PFSK-1 (cell line): ENCODE measurements at regions not wholly inside any gene's neighbourhood (a gene's known extent, or its start where the extent isn't known, plus 50 kb on each side); places are given as distances from the start of the nearest gene placed in this dataset.

Source experiments
- POLR2AphosphoS5 ChIP-seq: IDR thresholded peaks from 2 replicates; pipeline ENCODE4 v1.6.1; 2012; ENCODE audit warnings: low read depth, mild to moderate bottlenecking, control low read depth, low read length, moderate library complexity
- SIN3A ChIP-seq: IDR thresholded peaks from 2 replicates; pipeline ENCODE4 v1.6.1; 2012; ENCODE audit warnings: mild to moderate bottlenecking, low read length, moderate library complexity, borderline replicate concordance; ENCODE audit not compliant: insufficient read depth

DNA sequence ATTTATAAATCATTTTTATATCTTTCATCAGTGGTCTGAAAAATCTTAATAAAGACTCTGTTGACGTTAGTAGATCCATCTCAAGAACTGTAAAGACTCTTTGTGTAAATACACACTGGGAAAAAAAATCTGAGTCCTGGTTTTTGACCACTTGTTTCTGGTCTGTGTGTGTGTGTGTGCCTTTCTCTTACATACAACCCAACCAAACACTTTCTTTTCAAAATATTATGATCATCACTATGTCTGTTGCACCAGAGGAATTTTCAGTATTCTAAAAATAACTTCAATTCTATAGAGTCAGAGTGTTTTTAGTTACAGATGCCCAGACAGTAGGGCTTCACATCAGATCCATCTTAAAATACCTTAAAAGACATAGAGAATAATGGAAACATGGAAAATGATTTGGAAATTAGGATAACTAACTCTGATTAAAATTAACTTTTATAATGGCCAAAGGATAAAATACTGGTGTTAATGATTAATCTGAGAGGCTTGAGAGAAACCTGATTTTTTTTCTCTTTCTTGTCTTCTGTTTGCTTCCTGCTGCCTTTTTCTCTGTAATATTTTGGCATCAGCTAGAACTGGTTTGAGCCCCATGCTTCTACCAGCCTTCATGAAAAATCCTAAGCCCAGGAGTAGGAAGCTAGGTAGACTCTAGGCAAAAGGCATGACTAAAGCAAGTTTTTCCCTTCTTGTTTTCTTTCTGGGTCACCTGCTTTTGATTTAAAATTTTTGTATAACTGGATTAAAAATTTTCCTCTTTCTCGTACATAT, 99.7 kb downstream of the ATXN3L start:
- no peak for TF ChIP-seq SIN3A
- TF ChIP-seq POLR2AphosphoS5: no peak
